Prostate gland (tissue), 2 donors: ENCODE measurements at regions not wholly inside any gene's neighbourhood (a gene's known extent, or its start where the extent isn't known, plus 50 kb on each side); places are given as distances from the start of the nearest gene placed in this dataset.

ENCODE experiments used
- DNase-seq: peaks from one replicate; pipeline ENCODE4 v3.0.0-alpha.2; 2019; ENCODE audit warnings: low spot score
- H3K27ac ChIP-seq, 2 donors: fragments of 200-600 bp; sonication (generic); 2 replicates each; pipeline ENCODE4 v1.5.1; 2017 to 2019
- H3K27me3 ChIP-seq: fragments of 200-600 bp; sonication (generic); replicated peaks from 2 replicates; pipeline ENCODE4 v1.5.1; 2019; ENCODE audit not compliant: insufficient read depth
- H3K36me3 ChIP-seq, 2 donors: fragments of 200-600 bp; sonication (generic); 1 replicate in 1 of 2; 2 replicates in 1 of 2; pipeline versions ENCODE4 v1.5.1 to v1.8.1; 2017 to 2019
- H3K4me1 ChIP-seq: fragments of 200-600 bp; sonication (generic); replicated peaks from 2 replicates; pipeline ENCODE4 v1.5.1; 2019
- H3K4me3 ChIP-seq, 2 donors: fragments of 200-600 bp; sonication (generic); 2 replicates each; pipeline ENCODE4 v1.5.1; 2017 to 2019
- H3K9me3 ChIP-seq: fragments of 200-600 bp; sonication (generic); 2 replicates; pipeline ENCODE4 v1.5.1; 2017
- CTCF ChIP-seq, 4 experiments: fragments of 200-600 bp in 2 of 4; fragments of 450-650 bp in 2 of 4; sonication (generic) in 2 of 4; IDR thresholded peaks; 1 replicate in 3 of 4; 2 replicates in 1 of 4; pipeline ENCODE4 v1.5.1; 2016 to 2019; ENCODE audit warnings: antibody characterized with exemption in 4 of 4, mild to moderate bottlenecking in 2 of 4, moderate library complexity in 2 of 4
- POLR2A ChIP-seq: fragments of 450-650 bp; IDR thresholded peaks from one replicate; pipeline ENCODE4 v1.6.1; 2016; ENCODE audit warnings: antibody characterized with exemption, mild to moderate bottlenecking
- POLR2AphosphoS5 ChIP-seq: sonication (generic); formaldehyde crosslinking; IDR thresholded peaks from one replicate; pipeline ENCODE4 v1.6.1; 2017; ENCODE audit warnings: antibody characterized with exemption
- WGBS: methylation state at CpG from one replicate; pipeline ENCODE4 v1.1.5; 2018; 5-methylcytosine and 5-hydroxymethylcytosine counted together
- intact Hi-C: fragments of 100-400 bp; cut with DNase I; formaldehyde crosslinking; loops from one replicate; pipeline ENCODE4 v1.14.2; 2022

- no peaks in the 10 kb centered on the region for H3K9me3 ChIP-seq
- H3K36me3 ChIP-seq: no peaks in the 10 kb centered on the region
- TF ChIP-seq CTCF (IDR thresholded peaks at IDR 0.05) (no peak), POLR2A (no peak), POLR2AphosphoS5 (no peak)
- intact Hi-C loops: no loop called here
- H3K27ac ChIP-seq: no peak overlapping the region
- no peak for DNase-seq
- no peaks in the 10 kb centered on the region for H3K27me3 ChIP-seq
- no peak overlapping the region for H3K4me3 ChIP-seq
- no peaks in the 10 kb centered on the region for H3K4me1 ChIP-seq
Measured at GRCh38 chr1:98467122-98467521, 194.4 kb upstream of the SNX7 start.

- WGBS: 79% methylated on average over 7 of the region's 7 CpGs
- Histone ChIP-seq H3K9me3 (no peaks in the 10 kb centered on the region), H3K4me3 (no peak overlapping the region), H3K36me3 (no peaks in the 10 kb centered on the region), H3K4me1 (no peaks in the 10 kb centered on the region), H3K27ac (no peak overlapping the region), H3K27me3 (no peaks in the 10 kb centered on the region)
- intact Hi-C loops: no loop called here
- TF ChIP-seq POLR2AphosphoS5: no peak
- no peak for TF ChIP-seq CTCF (IDR thresholded peaks at IDR 0.05)
- no peak for TF ChIP-seq POLR2A
- no peak for DNase-seq
Measured at GRCh38 chr1:98461873-98462385, 199.6 kb upstream of the SNX7 start.

- H3K4me3 ChIP-seq: no peak overlapping the region
- WGBS: 37% methylated on average over 1 of the region's 1 CpG
- intact Hi-C loops: no loop called here
- H3K9me3 ChIP-seq: no peaks in the 10 kb centered on the region
- H3K27ac ChIP-seq: no peak overlapping the region
- H3K27me3 ChIP-seq: no peaks in the 10 kb centered on the region
- no peaks in the 10 kb centered on the region for H3K4me1 ChIP-seq
- DNase-seq: no peak
- no peak for TF ChIP-seq POLR2A
- TF ChIP-seq CTCF (IDR thresholded peaks at IDR 0.05): no peak
- TF ChIP-seq POLR2AphosphoS5: no peak
- H3K36me3 ChIP-seq: no peaks in the 10 kb centered on the region
Measured at GRCh38 chr1:98460136-98460535, 201.4 kb upstream of the SNX7 start.

- WGBS: 86% methylated on average over 2 of the region's 2 CpGs
- intact Hi-C loops: no loop called here
Measured at GRCh38 chr1:98459486-98459870, 202.0 kb upstream of the SNX7 start.

More at GRCh38 chr1:98459486-98459870, 202.0 kb upstream of the SNX7 start:
- Histone ChIP-seq H3K4me3 (no peak overlapping the region), H3K27me3 (no peaks in the 10 kb centered on the region), H3K36me3 (no peaks in the 10 kb centered on the region), H3K27ac (no peak overlapping the region), H3K4me1 (no peaks in the 10 kb centered on the region), H3K9me3 (no peaks in the 10 kb centered on the region)
- DNase-seq: no peak
- TF ChIP-seq CTCF (IDR thresholded peaks at IDR 0.05): no peak
- no peak for TF ChIP-seq POLR2A
- TF ChIP-seq POLR2AphosphoS5: no peak
